GM21515 (cell line): ENCODE measurements at regions not wholly inside any gene's neighbourhood (a gene's known extent, or its start where the extent isn't known, plus 50 kb on each side); places are given as distances from the start of the nearest gene placed in this dataset.
A peak's percentile ranks its signal among the peaks of the same experiment; 100 is the strongest.

Source experiments
- ATAC-seq: cut with Tn5 transposase; IDR thresholded peaks from one replicate; pipeline ENCODE4 v1.9.1; 2021; ENCODE audit not compliant: unreplicated experiment

DNA sequence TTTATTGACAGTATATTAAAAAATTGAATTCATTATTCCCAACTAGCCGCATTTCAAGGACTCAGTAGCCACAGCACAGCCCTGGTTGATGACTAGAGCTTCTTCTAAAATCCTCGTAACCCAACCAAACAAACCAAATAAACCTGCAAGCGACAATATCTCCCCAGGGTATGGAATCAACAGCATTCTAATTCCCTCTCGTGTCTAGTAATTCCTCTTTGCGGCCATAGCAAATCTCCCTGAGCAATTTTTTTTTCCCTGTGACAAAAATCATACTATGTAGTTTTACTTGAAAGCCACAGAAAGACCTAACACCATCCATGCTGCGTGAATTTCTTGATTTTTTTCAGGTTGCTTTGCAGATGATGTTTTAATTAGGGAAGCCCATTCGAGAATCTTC is 143.4 kb upstream of the MYOCD start:
- ATAC-seq: no peak

DNA sequence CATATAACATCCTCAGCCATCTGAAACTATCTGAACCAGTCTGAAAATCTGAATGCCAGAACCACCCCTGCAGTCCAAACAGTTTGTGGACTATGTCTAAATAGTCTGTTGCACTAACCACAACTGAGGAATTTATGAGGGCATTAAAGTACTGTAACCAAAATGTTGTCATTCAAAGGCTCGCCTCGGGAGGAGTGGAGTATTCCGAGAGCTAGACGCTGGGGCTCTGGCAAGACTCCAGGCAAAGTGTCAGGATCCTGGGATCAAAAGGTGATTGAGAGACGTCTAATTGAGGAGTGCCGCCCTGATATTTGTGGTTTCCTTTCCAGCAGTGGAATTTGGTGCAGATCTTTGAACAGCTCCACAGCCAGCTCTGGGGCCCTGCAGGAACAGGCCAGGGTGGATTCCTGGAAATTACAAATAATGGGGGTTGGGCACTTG is 142.9 kb upstream of the MYOCD start:
- no peak for ATAC-seq

DNA sequence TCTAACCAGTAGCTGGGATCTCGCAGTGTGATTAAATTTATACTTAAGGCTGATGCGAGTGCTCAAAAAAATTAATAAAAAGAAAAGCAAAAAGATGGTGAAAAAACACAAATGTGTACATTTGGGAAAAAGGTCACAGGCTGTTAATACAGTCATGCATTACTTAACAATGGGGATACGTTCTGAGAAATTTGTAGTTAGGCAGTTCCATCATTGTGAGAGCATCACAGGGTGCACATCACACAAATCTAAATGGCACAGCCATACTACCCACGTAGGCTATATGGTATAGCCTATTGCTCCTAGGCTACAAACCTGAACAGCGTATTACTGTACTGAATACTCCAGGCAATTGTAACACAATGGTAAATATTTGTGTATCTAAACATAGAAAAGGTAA is 142.4 kb upstream of the MYOCD start:
- no peak for ATAC-seq

- ATAC-seq: no peak
Measured at GRCh38 chr17:12528036-12528435, 137.7 kb upstream of the MYOCD start.

GRCh38 chr17:12530161-12530560 is 135.5 kb upstream of the MYOCD start:
- ATAC-seq: no peak

DNA sequence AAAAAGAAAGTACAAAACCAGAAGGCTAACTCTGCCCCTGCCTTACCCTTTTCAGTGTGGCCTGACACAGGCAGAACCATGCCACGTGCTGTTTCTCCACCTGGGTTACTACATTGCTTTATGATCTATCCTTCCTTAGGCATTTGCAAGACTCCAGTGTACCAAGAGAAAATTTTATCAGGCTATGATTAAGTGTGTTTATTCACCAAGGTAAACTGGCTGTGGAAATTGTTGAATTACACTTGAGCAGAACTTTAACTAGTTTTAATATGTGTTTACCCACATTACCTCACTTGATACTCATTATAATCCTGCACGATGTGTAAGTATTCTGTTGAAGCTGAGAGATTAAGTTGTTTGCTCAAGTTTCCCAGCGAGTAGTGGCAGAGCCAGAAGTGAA is 129.7 kb upstream of the MYOCD start:
- no peak for ATAC-seq

GRCh38 chr17:12536472-12536871 is 129.2 kb upstream of the MYOCD start:
- ATAC-seq: no peak

DNA sequence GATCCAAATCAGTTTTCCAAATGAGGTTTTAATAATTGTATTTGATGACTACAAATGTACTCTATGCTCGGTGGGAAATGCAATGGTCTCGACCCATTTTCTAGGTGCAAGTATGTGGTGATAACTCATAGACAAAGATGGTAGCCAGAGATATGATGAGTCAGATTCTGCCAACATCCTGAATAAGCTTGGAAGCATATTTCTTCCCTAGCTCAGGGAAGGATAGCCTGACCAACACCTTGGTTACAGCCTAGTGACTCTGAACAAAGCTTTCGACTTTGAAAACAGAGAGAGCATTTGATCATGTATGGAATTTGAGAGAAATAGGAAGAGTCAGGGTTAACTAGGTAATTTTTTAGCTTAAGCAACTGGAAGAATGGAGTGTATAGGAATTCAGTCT is 128.3 kb upstream of the MYOCD start:
- ATAC-seq: no peak

GRCh38 chr17:12538003-12538402 is 127.7 kb upstream of the MYOCD start:
- ATAC-seq: no peak

- peak; percentile 59 for ATAC-seq
Measured at GRCh38 chr17:12545877-12546513, 119.7 kb upstream of the MYOCD start.

DNA sequence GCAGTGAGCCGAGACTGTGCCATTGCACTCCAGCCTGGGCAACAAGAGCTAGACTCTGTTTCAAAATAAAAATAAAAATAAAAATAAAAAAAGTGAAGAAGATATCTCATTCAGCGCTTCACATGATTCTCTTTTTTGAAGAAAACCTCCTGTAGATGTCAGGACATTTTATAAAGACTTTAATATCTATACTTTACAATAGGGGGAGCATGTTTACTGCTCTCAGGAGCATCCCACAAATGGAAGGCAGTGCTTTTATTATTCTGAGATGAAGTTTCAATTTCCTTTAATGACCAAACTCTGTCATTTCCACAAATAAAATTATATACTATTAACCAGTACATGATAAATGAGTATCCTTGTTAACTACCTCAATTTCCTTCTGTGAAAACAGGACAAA is 118.7 kb upstream of the MYOCD start:
- no peak for ATAC-seq

GRCh38 chr17:12547831-12548230 is 117.9 kb upstream of the MYOCD start:
- no peak for ATAC-seq

DNA sequence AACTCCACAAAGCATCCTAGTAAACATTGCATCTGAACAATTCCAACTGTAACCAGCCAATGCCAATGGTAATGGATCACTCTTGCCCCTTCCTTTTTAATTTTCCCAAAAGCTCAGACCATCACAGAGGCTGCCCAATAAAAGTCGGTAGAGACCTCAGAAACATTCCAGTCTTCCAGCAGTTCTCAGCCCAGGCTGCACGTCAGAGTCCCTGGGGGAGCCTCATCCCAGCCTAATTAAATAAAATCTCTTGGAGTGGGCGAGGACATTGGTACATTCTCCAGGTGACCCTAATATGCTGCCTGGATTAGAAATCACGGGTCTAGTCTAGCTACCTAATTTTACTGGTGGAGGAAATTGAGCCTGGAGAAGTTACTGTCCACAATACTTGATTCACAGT is 117.1 kb upstream of the MYOCD start:
- ATAC-seq: no peak

DNA sequence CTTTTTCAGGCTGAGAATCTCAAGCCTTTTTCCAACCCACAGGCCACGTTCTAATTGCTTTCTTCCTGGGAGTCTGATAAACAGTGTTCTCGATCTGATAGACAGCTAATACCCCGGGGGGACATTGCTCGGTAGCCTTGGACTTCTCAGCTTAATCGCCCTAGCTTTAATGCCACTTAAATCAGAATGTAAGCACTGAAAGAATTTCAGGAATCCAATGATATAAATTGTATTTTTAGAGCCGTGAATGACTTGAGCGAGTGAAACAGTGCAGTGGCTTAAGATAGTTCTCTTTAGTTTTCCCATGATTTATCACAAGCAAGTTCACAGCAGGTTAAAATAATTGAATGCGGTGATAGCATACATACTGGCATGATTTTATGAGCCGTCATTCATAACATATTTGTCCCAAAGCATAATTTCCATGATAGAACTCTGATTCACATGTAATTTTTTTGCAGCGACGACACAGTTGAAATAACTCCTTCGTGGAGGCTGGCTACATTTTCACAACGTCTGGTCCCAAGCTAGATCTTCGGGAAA is 116.1 kb upstream of the MYOCD start:
- ATAC-seq: no peak

- no peak for ATAC-seq
Measured at GRCh38 chr17:12553625-12554024, 112.1 kb upstream of the MYOCD start.

- ATAC-seq: no peak
Measured at GRCh38 chr17:12554251-12554650, 111.4 kb upstream of the MYOCD start.

DNA sequence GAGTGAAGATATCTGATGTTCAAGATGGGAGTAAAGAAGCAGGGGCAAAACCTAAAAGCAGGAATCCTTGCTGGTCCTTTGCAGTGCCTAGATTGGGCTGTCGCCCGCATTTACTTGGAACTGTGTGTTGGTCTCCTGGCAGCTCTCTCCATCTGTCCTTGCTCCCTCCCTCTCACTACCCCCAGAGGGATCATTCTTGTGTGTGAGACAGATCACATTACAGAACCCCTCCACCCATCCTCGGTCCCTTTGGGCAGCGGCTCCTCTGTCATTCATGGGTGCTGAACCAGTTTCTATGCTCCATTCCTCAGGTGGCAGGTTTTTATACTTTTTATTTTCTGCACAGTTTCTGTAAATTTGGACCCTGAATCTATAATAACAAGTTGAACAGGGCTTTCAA is 99.4 kb upstream of the MYOCD start:
- no peak for ATAC-seq

- no peak for ATAC-seq
Measured at GRCh38 chr17:12567077-12568053, 98.3 kb upstream of the MYOCD start.

- no peak for ATAC-seq
Measured at GRCh38 chr17:12568358-12569251, 97.1 kb upstream of the MYOCD start.

GRCh38 chr17:12571606-12572005 is 94.1 kb upstream of the MYOCD start:
- no peak for ATAC-seq

DNA sequence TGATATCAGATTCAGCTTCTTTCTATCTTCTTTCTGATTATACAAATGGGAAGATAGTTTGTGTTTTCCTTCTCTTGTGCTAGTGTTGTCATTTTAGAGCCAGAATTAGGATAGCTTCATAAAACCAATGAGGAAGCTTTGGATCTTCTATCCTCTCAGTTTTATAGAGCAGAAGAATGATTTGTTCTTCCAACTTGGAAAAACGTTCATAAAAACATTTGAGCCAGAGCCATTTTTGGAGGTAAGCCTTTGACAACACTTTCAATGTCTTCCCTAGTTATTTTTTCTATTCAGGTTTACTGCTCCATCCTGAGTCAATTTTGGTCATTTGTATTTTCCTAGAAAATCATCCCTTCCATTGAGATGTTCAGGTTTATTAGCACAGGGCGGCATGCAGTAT is 91.2 kb upstream of the MYOCD start:
- ATAC-seq: no peak
